K562 (cell line): ENCODE measurements at regions not wholly inside any gene's neighbourhood (a gene's known extent, or its start where the extent isn't known, plus 50 kb on each side); places are given as distances from the start of the nearest gene placed in this dataset.

Experiments used
- ATAC-seq: fragments of 200-7000 bp; cut with Tn5 transposase; 3 replicates; pipeline ENCODE4 v1.9.1; 2020; ENCODE audit warnings: moderate library complexity
- BruUV-seq: library from RNA; stranded (reverse); fragments of 400-500 nt; replicated peaks from 2 replicates; lab custom pipeline; 2021; lab: Mats Ljungman, UMichigan
- CTCF ChIA-PET: fragments of 300-600 bp; formaldehyde crosslinking; extraction: SDS; loops from one replicate; lab custom pipeline; 2021; ENCODE audit warnings: low intra/inter-chr PET ratio; lab: Yijun Ruan, JAX
- POLR2A ChIA-PET: fragments of 300-600, 350-650 bp; sonication (Branson Sonifier 250); formaldehyde crosslinking; extraction: SDS; loops from one replicate; lab custom pipeline; 2021; ENCODE audit warnings: antibody characterized with exemption, inconsistent platforms; lab: Yijun Ruan, JAX
- DNase-seq, 4 experiments: peaks; one replicate each; pipeline versions ENCODE4 v3.0.0 to v3.0.0-alpha.2; 2011 to 2018; ENCODE audit warnings: low spot score in 3 of 4, mixed read lengths in 3 of 4; ENCODE audit errors: extremely low read depth in 1 of 4
- FAIRE-seq: peaks from 2 replicates; lab custom pipeline; 2011; peaks lifted over from hg19 to GRCh38; lab: Jason Lieb, UNC
- H2AFZ ChIP-seq: 2 replicates; pipeline ENCODE4 v1.6.0; 2011; ENCODE audit warnings: low read depth, low read length, control low read depth, inconsistent platforms
- H3K27ac ChIP-seq: fragments of 200-600 bp; 3 replicates; pipeline ENCODE4 v1.8.0; 2011; ENCODE audit warnings: low read depth, mild to moderate bottlenecking, control low read depth, inconsistent platforms, low read length, moderate library complexity, mixed read lengths; ENCODE audit errors: extremely low read depth
- H3K27me3 ChIP-seq, 2 experiments: fragments of 300-600 bp in 1 of 2; 2 replicates in 1 of 2; 3 replicates in 1 of 2; pipeline versions ENCODE4 v1.6.0 to v1.8.0; 2011; ENCODE audit warnings: inconsistent platforms in 2 of 2, low read length in 2 of 2, mild to moderate bottlenecking in 1 of 2, mixed read lengths in 1 of 2, moderate library complexity in 1 of 2; ENCODE audit not compliant: control insufficient read depth in 2 of 2, insufficient read depth in 2 of 2
- H3K36me3 ChIP-seq: fragments of 300-600 bp; 3 replicates; pipeline ENCODE4 v1.8.0; 2011; ENCODE audit warnings: mild to moderate bottlenecking, low read length, inconsistent platforms; ENCODE audit not compliant: control insufficient read depth, insufficient read depth
- H3K4me1 ChIP-seq, 2 experiments: fragments of 200-600 bp in 1 of 2; replicated peaks in 1 of 2; 2 replicates in 1 of 2; 3 replicates in 1 of 2; pipeline versions ENCODE4 v1.5.1 to v1.8.0; 2011; ENCODE audit warnings: inconsistent platforms in 2 of 2, low read length in 2 of 2, mild to moderate bottlenecking in 1 of 2, mixed read lengths in 1 of 2, moderate library complexity in 1 of 2; ENCODE audit not compliant: control insufficient read depth in 2 of 2, insufficient read depth in 2 of 2
- H3K4me2 ChIP-seq: 2 replicates; pipeline ENCODE4 v1.6.1; 2011; ENCODE audit warnings: low read length, control low read depth, inconsistent platforms, mixed read lengths; ENCODE audit not compliant: insufficient read depth
- H3K4me3 ChIP-seq: fragments of 200-600 bp; sonication (generic), shearing (Covaris generic); 2 replicates; pipeline ENCODE4 v1.5.1; 2016; ENCODE audit warnings: control low read depth, inconsistent platforms
- H3K79me2 ChIP-seq: fragments of 200-600 bp; 3 replicates; pipeline ENCODE4 v1.8.0; 2011; ENCODE audit warnings: low read length, inconsistent platforms; ENCODE audit not compliant: control insufficient read depth, insufficient read depth
- H3K9ac ChIP-seq, 2 experiments: 2 replicates each; pipeline versions ENCODE4 v1.6.0 to v1.6.1; 2011; ENCODE audit warnings: low read depth in 2 of 2, low read length in 2 of 2, control low read depth in 1 of 2, inconsistent platforms in 1 of 2, mild to moderate bottlenecking in 1 of 2, mixed read lengths in 1 of 2; ENCODE audit not compliant: insufficient read depth in 1 of 2
- H3K9me1 ChIP-seq: one replicate; pipeline ENCODE4 v1.6.0; 2011; ENCODE audit warnings: inconsistent platforms, mild to moderate bottlenecking, low read length, moderate library complexity; ENCODE audit not compliant: control insufficient read depth, insufficient read depth
- H3K9me3 ChIP-seq: replicated peaks from 2 replicates; pipeline ENCODE4 v1.5.1; 2011; ENCODE audit warnings: low read depth, low read length, inconsistent platforms; ENCODE audit not compliant: control insufficient read depth, insufficient read depth
- H4K20me1 ChIP-seq: replicated peaks from 2 replicates; pipeline ENCODE4 v1.6.1; 2011; ENCODE audit warnings: low read length, inconsistent platforms, mixed read lengths; ENCODE audit not compliant: control insufficient read depth, insufficient read depth
- CHD1 ChIP-seq: fragments of 200-600 bp; sonication (generic); IDR thresholded peaks from one replicate; pipeline ENCODE4 v1.6.1; 2012; ENCODE audit warnings: mild to moderate bottlenecking, moderate library complexity, low read length, inconsistent platforms
- DEAF1 ChIP-seq: fragments of 450-650 bp; formaldehyde crosslinking; IDR thresholded peaks from 2 replicates; pipeline ENCODE4 v1.4.0; 2020; ENCODE audit warnings: mild to moderate bottlenecking, moderate library complexity
- ELK3 ChIP-seq: fragments of 450-650 bp; formaldehyde crosslinking; IDR thresholded peaks from 2 replicates; pipeline ENCODE4 v1.4.0; 2020; ENCODE audit warnings: mild to moderate bottlenecking
- ERF ChIP-seq: fragments of 450-650 bp; formaldehyde crosslinking; IDR thresholded peaks from 2 replicates; pipeline ENCODE4 v1.4.0; 2020; ENCODE audit warnings: mild to moderate bottlenecking, mixed read lengths
- EZH2 ChIP-seq: IDR thresholded peaks from 2 replicates; pipeline ENCODE4 v1.6.1; 2012; ENCODE audit warnings: low read depth, mild to moderate bottlenecking, inconsistent platforms, low read length, borderline replicate concordance
- FOXJ3 ChIP-seq: sonication (generic); formaldehyde crosslinking; IDR thresholded peaks from 2 replicates; pipeline ENCODE4 v1.4.0; 2020; ENCODE audit warnings: mild to moderate bottlenecking, missing genetic modification reagents
- ILF3 ChIP-seq: fragments of 450-650 bp; IDR thresholded peaks from 2 replicates; pipeline ENCODE4 v1.6.1; 2018; ENCODE audit warnings: antibody characterized with exemption, mild to moderate bottlenecking, moderate library complexity, borderline replicate concordance
- MAFG ChIP-seq: fragments of 450-650 bp; conservative IDR thresholded peaks from 2 replicates; pipeline ENCODE4 v1.6.1; 2016; ENCODE audit warnings: missing genetic modification characterization, missing compliant biosample characterization
- MTA2 ChIP-seq: fragments of 450-650 bp; IDR thresholded peaks from 2 replicates; pipeline ENCODE4 v1.6.1; 2016; ENCODE audit warnings: low read depth
- NONO ChIP-seq, 2 experiments: fragments of 200-400 bp in 1 of 2; fragments of 450-650 bp in 1 of 2; formaldehyde crosslinking in 1 of 2; IDR thresholded peaks; 2 replicates each; pipeline ENCODE4 v1.6.1; 2017; ENCODE audit warnings: low read depth in 2 of 2, mild to moderate bottlenecking in 2 of 2, moderate library complexity in 2 of 2, low read length in 1 of 2
- NR1H2 ChIP-seq: sonication (generic); formaldehyde crosslinking; IDR thresholded peaks from 2 replicates; pipeline ENCODE4 v1.4.0; 2020; ENCODE audit warnings: mild to moderate bottlenecking, missing genetic modification reagents
- PYGO2 ChIP-seq: fragments of 450-650 bp; IDR thresholded peaks from 2 replicates; pipeline ENCODE4 v1.6.1; 2016; ENCODE audit warnings: mild to moderate bottlenecking, missing genetic modification characterization, moderate library complexity, missing compliant biosample characterization
- TEAD1 ChIP-seq, 2 experiments: fragments of 450-650 bp in 1 of 2; sonication (generic) in 1 of 2; formaldehyde crosslinking; IDR thresholded peaks; 2 replicates each; pipeline versions ENCODE4 v1.4.0 to v1.8.0; 2020 to 2022; ENCODE audit warnings: mild to moderate bottlenecking in 2 of 2, missing genetic modification reagents in 1 of 2
- ZNF316 ChIP-seq: fragments of 450-650 bp; IDR thresholded peaks from 2 replicates; pipeline ENCODE4 v1.6.1; 2016
- ZNF740 ChIP-seq, 3 experiments: fragments of 200-800 bp in 1 of 3; sonication (Bioruptor generic) in 1 of 3; sonication (generic) in 1 of 3; formaldehyde crosslinking in 1 of 3; IDR thresholded peaks; 2 replicates each; pipeline versions ENCODE4 v1.6.1 to v1.8.0; 2016 to 2022; ENCODE audit warnings: mild to moderate bottlenecking in 2 of 3, missing compliant biosample characterization in 2 of 3, missing genetic modification characterization in 2 of 3, missing genetic modification reagents in 1 of 3
- WGBS: fragments of 100-300 bp; shearing (Covaris generic); methylation state at CpG from one replicate; pipeline ENCODE4 v1.1.6; 2016; ENCODE audit warnings: low coverage, mixed read lengths; ENCODE audit not compliant: insufficient coverage; ENCODE audit errors: missing lambda C conversion rate; 5-methylcytosine and 5-hydroxymethylcytosine counted together
- in situ Hi-C: fragments of 300-500 bp; cut with MboI; formaldehyde crosslinking; loops from 4 replicates; pipeline ENCODE4 v1.15.0; 2018; ENCODE audit warnings: inconsistent platforms, mixed read lengths
- intact Hi-C: fragments of 100-400 bp; cut with micrococcal nuclease; formaldehyde crosslinking; loops from 2 replicates; pipeline ENCODE4 v1.14.2; 2022

- POLR2A ChIA-PET: no interaction called here
- in situ Hi-C loops: no loop called here
Observed at GRCh38 chr7:47056731-47057130, 525.2 kb downstream of the TNS3 start.

More at GRCh38 chr7:47056731-47057130, 525.2 kb downstream of the TNS3 start:
- no peak for ATAC-seq
- no peak for FAIRE-seq
- no peak overlapping the region for H3K4me2 ChIP-seq
- intact Hi-C loops: no loop called here
- no peaks in the 10 kb centered on the region for H3K79me2 ChIP-seq
- no peak overlapping the region for H3K27ac ChIP-seq
- no peaks in the 10 kb centered on the region for H4K20me1 ChIP-seq
- DNase-seq: no peak
- H3K4me1 ChIP-seq: no peaks in the 10 kb centered on the region; a peak in 1 of 5 replicates
- no TSS peak for BruUV-seq
- H3K36me3 ChIP-seq: no peaks in the 10 kb centered on the region
- no peak overlapping the region for H2AFZ ChIP-seq
- WGBS: 0% methylated on average over 2 of the region's 2 CpGs
- H3K9ac ChIP-seq: no peak overlapping the region
- H3K9me1 ChIP-seq: no peaks in the 10 kb centered on the region
- no peaks in the 10 kb centered on the region for H3K9me3 ChIP-seq
- H3K4me3 ChIP-seq: no peak overlapping the region
- peaks cover 0 to 12% of the 10 kb centered on the region in 2 experiments; a peak in 2 of 5 replicates for H3K27me3 ChIP-seq
- TF ChIP-seq FOXJ3 (CRISPR knock-in tag) (no peak), CHD1 (no peak), PYGO2 (tag) (no peak), TEAD1 (CRISPR knock-in tag; IDR thresholded peaks at IDR 0.05) (no peak), ELK3 (CRISPR knock-in tag) (no peak), NONO (IDR thresholded peaks at IDR 0.05; ENCODE audit: low read depth in 2 of 2, low read length in 1 of 2) (no peak), ZNF316 (no peak), EZH2 (no peak), MTA2 (no peak), DEAF1 (CRISPR knock-in tag) (no peak), MAFG (tag) (no peak), NR1H2 (CRISPR knock-in tag) (no peak), ILF3 (no peak), ZNF740 (CRISPR knock-in tag; IDR thresholded peaks at IDR 0.05) (no peak), ZNF740 (tag; IDR thresholded peaks at IDR 0.05) (no peak), ERF (no peak)
- CTCF ChIA-PET: no interaction called here
